ENCODE measurements at regions not wholly inside any gene's neighbourhood (a gene's known extent, or its start where the extent isn't known, plus 50 kb on each side); places are given as distances from the start of the nearest gene placed in this dataset.
"Not testable (repeated sequence)": the region's sequence is repeated elsewhere in the genome, so short reads cannot be mapped to it uniquely, and the experiment has no call there.

- DNase-seq: no peak
- in situ Hi-C loops (cut with HindIII; ENCODE audit: low pct_ligation_motif_present, low sequenced_read_pairs): no loop called here
- no peak for TF ChIP-seq CTCF (IDR thresholded peaks at IDR 0.05; ENCODE audit: low read depth, low read length, missing control alignments)
- Histone ChIP-seq H3K27me3 (replicated peaks) (no peaks in the 10 kb centered on the region), H3K27ac (no peak overlapping the region), H3K36me3 (replicated peaks) (no peaks in the 10 kb centered on the region), H3K4me3 (ENCODE audit: low read depth, low read length) (no peak overlapping the region)
These were observed 157.4 kb upstream of the P2RY1 start for GRCh38 chr3:152677491-152677890.

GRCh38 chr3:152682477-152682876, 152.5 kb upstream of the P2RY1 start:
- TF ChIP-seq CTCF (IDR thresholded peaks at IDR 0.05; ENCODE audit: low read depth, low read length, missing control alignments): no peak
- no peaks in the 10 kb centered on the region for H3K36me3 ChIP-seq (replicated peaks)
- in situ Hi-C loops (cut with HindIII; ENCODE audit: low pct_ligation_motif_present, low sequenced_read_pairs): no loop called here
- H3K4me3 ChIP-seq (ENCODE audit: low read depth, low read length): no peak overlapping the region
- no peaks in the 10 kb centered on the region for H3K27me3 ChIP-seq (replicated peaks)
- no peak for DNase-seq
- no peak overlapping the region for H3K27ac ChIP-seq

GRCh38 chr3:152683521-152683999, 151.4 kb upstream of the P2RY1 start:
- no peak overlapping the region for H3K27ac ChIP-seq
- TF ChIP-seq CTCF (IDR thresholded peaks at IDR 0.05; ENCODE audit: low read depth, low read length, missing control alignments): no peak
- no peak for DNase-seq
- no peak overlapping the region for H3K4me3 ChIP-seq (ENCODE audit: low read depth, low read length)
- in situ Hi-C loops (cut with HindIII; ENCODE audit: low pct_ligation_motif_present, low sequenced_read_pairs): no loop called here
- H3K36me3 ChIP-seq (replicated peaks): no peaks in the 10 kb centered on the region
- no peaks in the 10 kb centered on the region for H3K27me3 ChIP-seq (replicated peaks)

GRCh38 chr3:152684279-152684678, 150.7 kb upstream of the P2RY1 start:
- H3K36me3 ChIP-seq (replicated peaks): no peaks in the 10 kb centered on the region
- in situ Hi-C loops (cut with HindIII; ENCODE audit: low pct_ligation_motif_present, low sequenced_read_pairs): no loop called here
- no peak for TF ChIP-seq CTCF (IDR thresholded peaks at IDR 0.05; ENCODE audit: low read depth, low read length, missing control alignments)
- no peak overlapping the region for H3K27ac ChIP-seq
- no peak overlapping the region for H3K4me3 ChIP-seq (ENCODE audit: low read depth, low read length)
- H3K27me3 ChIP-seq (replicated peaks): no peaks in the 10 kb centered on the region
- no peak for DNase-seq

GRCh38 chr3:152688313-152688712, 146.6 kb upstream of the P2RY1 start:
- DNase-seq: no peak
- no peaks in the 10 kb centered on the region for H3K27me3 ChIP-seq (replicated peaks)
- no peak overlapping the region for H3K4me3 ChIP-seq (ENCODE audit: low read depth, low read length)
- in situ Hi-C loops (cut with HindIII; ENCODE audit: low pct_ligation_motif_present, low sequenced_read_pairs): no loop called here
- TF ChIP-seq CTCF (IDR thresholded peaks at IDR 0.05; ENCODE audit: low read depth, low read length, missing control alignments): no peak
- no peaks in the 10 kb centered on the region for H3K36me3 ChIP-seq (replicated peaks)
- no peak overlapping the region for H3K27ac ChIP-seq

GRCh38 chr3:152692326-152692725, 142.6 kb upstream of the P2RY1 start:
- H3K36me3 ChIP-seq (replicated peaks); H3K27ac ChIP-seq; in situ Hi-C loops (cut with HindIII; ENCODE audit: low pct_ligation_motif_present, low sequenced_read_pairs); H3K27me3 ChIP-seq (replicated peaks); H3K4me3 ChIP-seq (ENCODE audit: low read depth, low read length); DNase-seq: not testable (repeated sequence)

GRCh38 chr3:152693521-152694250, 141.2 kb upstream of the P2RY1 start:
- in situ Hi-C loops (cut with HindIII; ENCODE audit: low pct_ligation_motif_present, low sequenced_read_pairs); H3K27ac ChIP-seq; H3K36me3 ChIP-seq (replicated peaks); H3K27me3 ChIP-seq (replicated peaks); DNase-seq; H3K4me3 ChIP-seq (ENCODE audit: low read depth, low read length): not testable (repeated sequence)

Measured in brain microvascular endothelial cell (primary cell).